ENCODE measurements at regions not wholly inside any gene's neighbourhood (a gene's known extent, or its start where the extent isn't known, plus 50 kb on each side); places are given as distances from the start of the nearest gene placed in this dataset.
A peak's percentile ranks its signal among the peaks of the same experiment; 100 is the strongest.
"Not testable (repeated sequence)": the region's sequence is repeated elsewhere in the genome, so short reads cannot be mapped to it uniquely, and the experiment has no call there.

- not testable (repeated sequence) for DNase-seq
Observed at GRCh38 chr1:90281886-90282285, 287.0 kb downstream of the ZNF326 start.

GRCh38 chr1:90277270-90277669 is 282.4 kb downstream of the ZNF326 start:
- no peak for DNase-seq

GRCh38 chr1:90274376-90274775 is 279.5 kb downstream of the ZNF326 start:
- DNase-seq: no peak

GRCh38 chr1:90273241-90273774 is 278.4 kb downstream of the ZNF326 start:
- DNase-seq: no peak

GRCh38 chr1:90262791-90263190 is 267.9 kb downstream of the ZNF326 start:
- no peak for DNase-seq

GRCh38 chr1:90262286-90262685 is 267.4 kb downstream of the ZNF326 start:
- no peak for DNase-seq

GRCh38 chr1:90246069-90246468 is 251.2 kb downstream of the ZNF326 start:
- no peak for DNase-seq

- DNase-seq: no peak
Observed at GRCh38 chr1:90236493-90236892, 241.6 kb downstream of the ZNF326 start.

- DNase-seq: no peak
Observed at GRCh38 chr1:90223401-90223800, 228.5 kb downstream of the ZNF326 start.

GRCh38 chr1:90220941-90221693 is 226.2 kb downstream of the ZNF326 start:
- no peak for DNase-seq

- no peak for DNase-seq
Observed at GRCh38 chr1:90220496-90220895, 225.6 kb downstream of the ZNF326 start.

- not testable (repeated sequence) for DNase-seq
Observed at GRCh38 chr1:90219166-90219871, 224.4 kb downstream of the ZNF326 start.

GRCh38 chr1:90210633-90211491 is 216.0 kb downstream of the ZNF326 start:
- no peak for DNase-seq

- DNase-seq: no peak
Observed at GRCh38 chr1:90208949-90209348, 214.0 kb downstream of the ZNF326 start.

GRCh38 chr1:90206260-90206659 is 211.3 kb downstream of the ZNF326 start:
- DNase-seq: no peak

GRCh38 chr1:90204780-90205179 is 209.9 kb downstream of the ZNF326 start:
- DNase-seq: no peak

GRCh38 chr1:90204023-90204590 is 209.2 kb downstream of the ZNF326 start:
- no peak for DNase-seq

GRCh38 chr1:90201467-90202358 is 206.8 kb downstream of the ZNF326 start:
- peak; percentile 56 for DNase-seq

- DNase-seq: no peak
Observed at GRCh38 chr1:90200646-90201205, 205.8 kb downstream of the ZNF326 start.

- DNase-seq: no peak
Observed at GRCh38 chr1:90198616-90199332, 203.9 kb downstream of the ZNF326 start.

GRCh38 chr1:90193116-90193515 is 198.2 kb downstream of the ZNF326 start:
- no peak for DNase-seq
